T1000 (cell line): ENCODE measurements at regions not wholly inside any gene's neighbourhood (a gene's known extent, or its start where the extent isn't known, plus 50 kb on each side); places are given as distances from the start of the nearest gene placed in this dataset.

Experiments
- DNase-seq: peaks from one replicate; lab custom pipeline; 2025; ENCODE audit warnings: mixed read lengths; lab: John Stamatoyannopoulos, UW

GRCh38 chr4:57490520-57491255, 380.5 kb upstream of the IGFBP7 start:
- DNase-seq, result no peak

DNA sequence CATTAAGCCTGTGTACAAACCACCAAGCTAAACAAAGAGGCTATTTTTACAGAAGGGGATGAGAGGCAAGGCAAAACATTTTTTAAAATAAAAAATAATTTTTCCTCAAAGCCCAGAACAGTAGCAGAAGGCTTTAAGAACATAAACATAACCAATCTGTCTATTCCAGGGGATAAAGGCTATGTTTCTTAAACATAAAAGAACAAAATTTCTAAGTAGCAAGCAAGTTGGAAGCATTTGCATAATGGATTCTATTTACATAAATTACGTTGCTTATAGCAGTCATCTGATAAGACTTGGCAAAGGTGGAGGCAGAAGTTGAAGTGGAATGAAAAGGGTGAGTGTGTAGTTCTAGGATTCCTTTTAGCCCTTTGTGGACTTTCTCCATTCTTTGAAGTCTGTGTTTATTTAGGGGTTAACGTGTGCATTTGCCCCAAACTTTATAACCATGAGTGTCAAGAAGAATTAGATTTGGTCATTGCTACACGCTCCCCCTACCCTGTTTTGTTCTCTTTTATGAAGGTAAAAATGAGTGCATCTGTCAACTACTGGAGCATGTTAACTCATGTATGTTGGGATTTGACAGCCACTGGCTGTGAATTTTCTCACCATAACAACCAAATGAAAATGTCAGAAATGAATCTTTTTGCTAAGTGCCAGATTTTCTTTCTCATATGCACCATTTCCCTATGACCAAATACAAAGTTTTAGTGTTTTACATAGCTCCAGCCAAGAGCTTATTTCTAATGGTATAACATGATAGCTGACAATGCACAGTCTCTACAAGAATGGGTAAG, 378.4 kb upstream of the IGFBP7 start:
- no peak for DNase-seq

- no peak for DNase-seq
Observed at GRCh38 chr4:57475424-57475823, 365.2 kb upstream of the IGFBP7 start.

GRCh38 chr4:57465321-57466056, 355.3 kb upstream of the IGFBP7 start:
- no peak for DNase-seq

DNA sequence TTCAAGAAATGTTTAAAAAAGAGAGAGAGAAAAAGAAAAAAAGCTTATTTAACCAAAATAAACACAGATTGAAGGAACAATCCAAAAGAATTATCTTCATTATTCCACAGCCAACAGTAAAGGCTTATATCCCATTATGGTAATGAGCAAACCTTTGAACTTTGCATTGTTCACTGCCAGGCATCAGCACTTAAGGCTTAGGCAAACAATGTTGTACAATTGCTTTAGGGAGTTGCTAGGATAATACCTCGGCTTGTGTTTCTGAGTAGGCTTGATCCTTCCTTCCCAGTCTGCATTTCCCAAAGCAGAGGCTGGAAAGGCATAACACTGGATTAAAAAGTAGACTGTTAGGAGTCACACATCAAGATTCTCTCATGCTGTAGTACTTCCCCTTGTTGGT, 352.7 kb upstream of the IGFBP7 start:
- no peak for DNase-seq

- no peak for DNase-seq
Observed at GRCh38 chr4:57460967-57461366, 350.8 kb upstream of the IGFBP7 start.

DNA sequence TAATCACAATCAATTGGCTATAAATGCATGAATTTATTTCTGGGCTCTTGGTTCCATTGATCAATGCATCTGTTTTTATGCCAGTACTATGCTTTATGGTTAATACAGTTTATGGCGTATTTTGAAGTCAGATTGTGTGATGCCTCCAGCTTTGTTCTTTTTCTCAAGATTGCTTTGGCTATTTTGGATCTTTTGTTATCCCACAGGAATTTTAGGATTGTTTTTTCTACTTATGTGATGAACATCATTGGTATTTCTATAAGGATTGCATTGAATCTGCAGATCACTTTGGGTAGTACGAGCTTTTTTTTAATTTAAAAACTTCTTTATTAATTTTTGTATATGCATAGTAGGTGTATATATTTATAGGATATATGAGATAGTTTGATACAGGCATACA, 338.7 kb upstream of the IGFBP7 start:
- DNase-seq, result no peak

DNA sequence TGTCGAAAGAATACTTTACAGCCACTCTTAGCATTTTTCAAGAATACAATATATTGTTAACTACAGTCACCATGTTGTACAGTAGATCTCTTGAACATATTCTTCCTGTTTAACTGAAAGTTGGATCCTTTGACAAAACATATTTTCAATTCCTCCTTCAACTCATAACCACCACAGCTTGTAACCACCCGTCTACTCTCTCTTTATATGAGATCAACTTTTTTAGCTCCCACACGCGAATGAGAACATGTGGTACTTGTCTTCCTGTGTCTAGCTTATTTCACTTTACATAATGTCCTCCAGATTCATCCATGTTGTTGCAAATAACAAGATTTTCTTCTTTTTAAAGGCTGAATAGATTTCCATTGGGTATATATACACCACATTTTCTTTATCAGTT, 338.3 kb upstream of the IGFBP7 start:
- DNase-seq, result no peak

DNA sequence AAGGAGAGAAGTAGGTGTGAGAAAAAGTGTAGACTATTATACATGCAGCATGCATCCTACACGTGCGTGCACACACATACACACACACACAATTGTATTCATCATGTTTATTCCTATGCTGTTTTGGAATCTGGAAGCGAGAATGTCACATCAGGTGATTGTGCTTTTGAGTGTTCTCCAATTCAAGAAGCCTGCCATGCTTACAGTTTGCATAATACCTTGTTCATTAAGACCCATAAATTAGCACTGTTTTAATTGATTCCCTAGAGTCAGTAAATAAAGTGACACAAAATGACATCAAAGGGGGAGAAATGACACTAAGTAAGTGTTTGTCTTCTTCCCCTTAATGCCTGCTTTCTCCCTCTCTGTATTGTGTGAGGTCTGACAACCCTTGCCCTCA, 336.1 kb upstream of the IGFBP7 start:
- DNase-seq, result no peak

GRCh38 chr4:57445686-57446085, 335.5 kb upstream of the IGFBP7 start:
- DNase-seq, result no peak

- DNase-seq, result no peak
Observed at GRCh38 chr4:57444671-57445070, 334.5 kb upstream of the IGFBP7 start.

DNA sequence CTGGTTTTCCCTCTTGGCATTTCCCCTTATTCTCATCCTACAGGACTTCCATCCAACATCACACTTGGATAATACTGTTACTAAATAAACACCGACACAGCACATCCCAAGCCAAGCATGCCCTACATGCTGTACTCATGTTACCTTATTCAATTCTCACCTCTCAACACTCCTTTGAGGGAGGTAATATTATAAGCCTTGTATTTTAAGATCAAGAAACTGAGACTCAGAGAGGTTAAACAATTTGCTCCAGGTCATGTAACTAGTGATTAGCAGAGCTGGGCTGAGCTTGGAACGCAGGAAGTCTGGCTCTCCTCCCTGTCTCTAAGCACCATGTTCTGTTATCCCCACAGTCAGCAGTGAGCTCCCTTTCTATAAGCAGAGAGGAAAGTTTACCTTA, 333.6 kb upstream of the IGFBP7 start:
- DNase-seq, result no peak

GRCh38 chr4:57443308-57443707, 333.1 kb upstream of the IGFBP7 start:
- DNase-seq, result no peak

DNA sequence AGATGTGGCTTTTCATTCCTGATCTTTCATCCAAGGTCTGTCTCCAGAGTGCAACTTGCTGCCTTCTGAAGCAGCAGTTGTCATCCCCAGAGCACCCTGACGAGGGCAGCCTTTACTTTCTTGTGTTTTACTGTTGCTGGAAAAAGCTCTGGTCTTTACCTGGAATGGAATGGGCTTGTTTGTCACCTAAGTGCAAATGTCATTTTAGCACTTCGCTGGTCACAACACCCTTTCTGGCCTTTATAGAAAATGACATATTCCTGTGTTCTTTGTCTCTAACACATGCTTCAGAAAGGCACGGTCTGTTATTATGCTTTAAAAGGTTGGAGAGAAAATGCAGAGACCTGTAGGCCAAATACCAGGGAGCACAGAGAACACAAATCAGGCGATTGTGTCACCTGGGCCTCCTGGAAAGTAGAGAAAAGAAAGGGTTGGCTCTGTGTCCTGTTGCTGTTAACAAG, 332.7 kb upstream of the IGFBP7 start:
- DNase-seq, result peak; percentile 6

DNA sequence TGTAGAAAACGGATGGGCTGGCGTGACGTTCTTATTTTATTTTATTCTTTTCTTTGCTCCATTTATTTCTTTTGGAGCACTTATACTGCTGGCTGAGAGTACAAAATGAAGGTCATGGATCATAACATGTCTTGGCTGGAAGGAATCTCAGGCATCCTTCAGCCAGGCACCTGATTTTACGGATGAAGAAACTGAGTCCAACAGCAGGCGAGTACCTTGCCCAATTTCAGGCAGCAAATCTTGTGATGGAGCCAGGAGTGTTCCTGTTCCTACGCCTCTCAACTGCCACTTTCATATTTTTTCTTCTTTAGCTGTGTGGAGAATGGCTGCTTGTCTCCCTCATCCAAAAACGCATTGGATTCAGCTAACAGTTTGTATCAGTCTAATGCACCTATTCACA, 332.1 kb upstream of the IGFBP7 start:
- DNase-seq, result no peak

DNA sequence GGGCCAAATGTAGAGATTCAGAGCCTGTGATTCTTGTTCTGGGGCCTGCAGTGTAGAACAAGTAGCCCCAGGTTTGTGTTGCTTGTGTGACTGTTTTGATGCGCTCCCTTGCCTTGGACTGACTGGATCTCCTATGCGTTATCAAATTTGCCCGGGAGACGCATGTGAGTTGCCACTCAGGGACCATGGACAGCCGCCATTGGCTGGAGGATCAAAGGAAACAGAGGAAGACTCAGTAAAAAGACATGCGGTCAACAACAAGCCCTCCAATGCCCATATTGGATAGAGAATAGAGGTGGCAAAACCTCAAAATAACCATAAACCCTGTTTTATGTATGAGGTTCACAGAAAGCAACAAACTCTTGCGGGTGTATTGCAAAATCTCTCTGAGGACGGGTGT, 327.5 kb upstream of the IGFBP7 start:
- DNase-seq, result no peak

- DNase-seq, result no peak
Observed at GRCh38 chr4:57435300-57435699, 325.1 kb upstream of the IGFBP7 start.

DNA sequence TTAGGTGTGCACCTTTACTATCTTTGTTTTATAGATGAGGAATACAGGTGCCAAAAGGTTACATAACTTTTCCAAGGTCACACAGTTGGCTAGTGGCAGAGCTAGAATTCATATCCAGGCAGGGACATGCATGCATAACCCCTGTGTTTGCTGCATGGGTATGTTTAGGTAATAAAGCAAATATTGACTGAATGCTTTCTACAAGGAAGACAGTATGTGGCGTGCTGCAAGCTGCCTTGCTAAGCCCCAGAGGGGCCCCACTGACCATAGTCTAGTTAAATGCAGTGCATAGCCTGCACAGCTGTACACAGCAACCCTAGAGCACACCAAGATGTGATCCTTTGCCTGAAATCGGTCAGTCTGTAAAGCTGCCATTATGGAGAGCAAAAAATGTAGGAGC, 320.5 kb upstream of the IGFBP7 start:
- no peak for DNase-seq

GRCh38 chr4:57426779-57427395, 316.7 kb upstream of the IGFBP7 start:
- peak; percentile 30 for DNase-seq

- no peak for DNase-seq
Observed at GRCh38 chr4:57425610-57426009, 315.4 kb upstream of the IGFBP7 start.

DNA sequence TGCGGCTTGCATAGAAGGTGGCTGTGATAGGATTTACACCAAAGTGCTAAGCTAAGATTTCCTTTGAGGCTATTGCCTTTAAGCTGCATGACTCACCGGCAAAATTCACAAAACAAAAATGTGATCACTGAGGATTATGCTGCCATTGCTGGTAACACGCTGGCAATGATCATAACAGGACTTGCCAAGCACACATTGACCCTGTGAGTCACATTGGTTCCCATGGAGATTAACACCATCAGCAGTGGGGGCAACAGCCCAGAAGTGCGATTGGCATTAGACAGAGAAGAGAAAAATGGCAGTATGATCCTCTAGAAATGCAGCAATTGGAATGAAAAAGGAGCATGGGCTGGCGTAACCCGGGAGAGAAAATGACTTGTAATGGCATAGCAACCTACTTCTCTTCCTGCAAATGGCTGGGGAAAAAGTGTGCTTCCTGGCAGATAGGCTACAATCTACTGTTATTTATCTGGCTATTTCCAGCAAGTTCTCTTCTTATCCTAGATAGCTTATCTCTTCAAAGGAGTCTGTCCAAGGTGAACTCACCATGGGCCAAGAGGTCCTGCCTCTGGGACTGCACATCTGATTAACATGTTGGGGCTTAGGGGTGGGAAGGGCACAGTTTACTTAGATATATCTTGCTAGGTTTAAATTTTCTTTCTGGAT, 314.2 kb upstream of the IGFBP7 start:
- peak; percentile 35 for DNase-seq

DNA sequence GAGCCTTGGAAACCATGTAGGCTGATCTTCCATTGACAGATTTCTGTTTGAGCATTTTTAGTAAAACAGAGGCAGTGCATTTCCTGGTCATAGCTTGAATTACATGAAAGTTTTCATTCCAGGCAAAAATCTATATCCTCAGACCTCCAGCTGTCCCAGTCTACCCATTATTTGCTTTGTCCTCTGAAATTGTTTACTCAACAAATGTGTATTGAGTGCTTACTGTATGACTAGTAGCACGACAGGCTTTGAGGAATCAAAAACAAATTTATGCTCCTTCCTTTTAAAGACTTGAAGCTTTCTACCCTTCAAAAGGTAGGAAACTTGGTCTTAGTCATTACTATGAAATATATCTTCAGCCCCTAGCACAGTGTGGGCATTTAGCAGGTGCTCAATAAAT, 307.9 kb upstream of the IGFBP7 start:
- no peak for DNase-seq
